ENCODE measurements at regions not wholly inside any gene's neighbourhood (a gene's known extent, or its start where the extent isn't known, plus 50 kb on each side); places are given as distances from the start of the nearest gene placed in this dataset.
"Not testable (repeated sequence)": the region's sequence is repeated elsewhere in the genome, so short reads cannot be mapped to it uniquely, and the experiment has no call there.

DNA sequence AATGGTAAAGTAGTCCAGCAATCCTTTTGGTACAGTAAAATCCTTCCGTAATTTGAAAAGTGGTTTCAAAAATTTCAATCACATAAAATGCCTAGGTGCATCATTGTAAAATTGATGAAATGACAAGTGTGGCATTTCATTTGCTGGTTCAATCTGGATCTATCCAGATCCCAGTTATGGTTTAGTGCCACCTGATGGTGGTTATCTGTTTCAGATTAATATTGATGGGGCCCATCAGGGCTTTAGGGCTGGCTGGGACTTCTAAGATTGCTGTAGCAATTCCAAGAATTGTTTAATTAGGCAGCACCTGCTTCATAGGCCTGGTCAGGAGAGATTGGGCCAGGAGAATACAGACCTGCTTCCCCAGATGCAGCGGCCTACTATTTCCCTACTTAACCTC, 55.5 kb upstream of the PIK3C3 start:
- peak in 1 of 3 experiments; percentile 19 for DNase-seq

DNA sequence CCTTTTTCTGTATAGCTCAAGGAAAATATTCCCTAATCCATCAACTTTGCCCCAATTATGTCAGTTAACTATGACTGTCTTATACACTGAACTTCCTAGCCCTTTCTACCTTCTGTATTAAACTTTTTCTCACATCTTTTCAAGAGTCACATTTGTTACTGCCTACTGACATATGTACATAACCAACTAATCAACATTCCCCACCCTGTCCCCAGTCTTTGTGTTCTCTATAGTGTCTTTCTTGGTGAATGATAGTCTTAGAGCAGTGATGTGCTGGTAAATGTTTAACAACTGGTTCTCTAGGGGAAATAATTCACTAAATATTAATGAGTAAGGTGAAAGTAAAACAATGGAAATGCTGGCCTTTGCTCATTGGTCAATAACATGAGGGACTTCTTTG, 61.6 kb upstream of the PIK3C3 start:
- no peak for DNase-seq

GRCh38 chr18:41887100-41887499, 67.9 kb upstream of the PIK3C3 start:
- no peak for DNase-seq

GRCh38 chr18:41886126-41886807, 68.8 kb upstream of the PIK3C3 start:
- no peak for DNase-seq

DNA sequence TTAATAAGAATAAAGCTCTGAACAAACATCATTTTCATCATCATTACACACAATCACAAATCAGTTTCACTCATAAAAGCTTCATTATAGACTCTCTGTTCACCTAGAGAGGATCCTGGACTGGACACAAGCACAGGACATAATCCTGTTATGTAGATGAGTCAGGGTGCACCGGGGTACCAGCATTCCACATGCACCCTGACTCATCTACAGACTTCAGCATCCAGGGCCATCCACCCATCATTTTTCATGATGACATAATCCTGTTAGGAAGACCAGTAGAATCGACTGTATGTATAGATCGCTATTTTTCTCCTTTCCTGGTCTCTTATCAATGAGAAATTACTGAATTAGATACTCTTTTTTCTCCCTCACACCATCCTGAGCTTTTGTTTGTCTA, 73.7 kb upstream of the PIK3C3 start:
- DNase-seq: no peak

DNA sequence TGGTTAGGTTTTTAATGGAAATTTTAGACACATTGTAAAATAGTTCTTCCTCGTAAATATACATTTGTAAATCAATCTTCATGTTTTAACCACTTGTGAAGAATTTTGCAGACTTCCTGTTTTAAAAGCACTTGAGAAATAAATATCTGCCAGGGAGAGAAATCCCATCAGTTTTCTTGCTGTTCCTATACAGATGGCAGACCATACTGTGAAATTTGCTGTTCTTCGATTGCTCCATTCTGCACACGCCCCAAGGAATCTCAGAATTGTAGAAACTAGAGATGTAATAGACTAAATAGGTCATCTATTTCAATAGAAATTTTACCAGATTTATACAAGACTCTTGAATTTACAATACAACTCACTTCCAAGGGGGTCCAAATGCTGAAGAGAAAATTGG, 75.8 kb upstream of the PIK3C3 start:
- DNase-seq: no peak

- DNase-seq: no peak
Measured at GRCh38 chr18:41875094-41875780, 79.8 kb upstream of the PIK3C3 start.

DNA sequence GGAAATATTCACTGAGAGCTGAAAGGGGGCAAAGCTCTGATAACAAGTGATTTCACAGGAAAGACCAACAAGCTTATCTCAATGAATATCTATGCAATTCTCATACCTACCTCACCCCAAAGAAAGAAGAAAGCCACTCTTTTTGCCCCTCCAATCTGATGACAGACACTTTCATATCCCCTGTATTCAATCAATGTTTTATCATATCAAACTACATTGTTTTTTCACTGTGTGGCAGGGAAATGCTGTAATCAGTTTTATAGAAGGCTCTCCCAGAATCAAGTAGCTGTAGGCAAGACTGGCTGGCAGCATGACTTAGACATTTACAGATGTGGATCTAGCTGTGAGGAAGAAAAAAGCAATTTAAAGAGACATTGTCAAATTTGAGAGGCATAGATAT, 81.3 kb upstream of the PIK3C3 start:
- no peak for DNase-seq

GRCh38 chr18:41872206-41872605, 82.8 kb upstream of the PIK3C3 start:
- DNase-seq: no peak

GRCh38 chr18:41871229-41872000, 83.6 kb upstream of the PIK3C3 start:
- DNase-seq: no peak

- peak in 1 of 3 experiments; percentile 26 for DNase-seq
Measured at GRCh38 chr18:41870817-41871216, 84.2 kb upstream of the PIK3C3 start.

DNA sequence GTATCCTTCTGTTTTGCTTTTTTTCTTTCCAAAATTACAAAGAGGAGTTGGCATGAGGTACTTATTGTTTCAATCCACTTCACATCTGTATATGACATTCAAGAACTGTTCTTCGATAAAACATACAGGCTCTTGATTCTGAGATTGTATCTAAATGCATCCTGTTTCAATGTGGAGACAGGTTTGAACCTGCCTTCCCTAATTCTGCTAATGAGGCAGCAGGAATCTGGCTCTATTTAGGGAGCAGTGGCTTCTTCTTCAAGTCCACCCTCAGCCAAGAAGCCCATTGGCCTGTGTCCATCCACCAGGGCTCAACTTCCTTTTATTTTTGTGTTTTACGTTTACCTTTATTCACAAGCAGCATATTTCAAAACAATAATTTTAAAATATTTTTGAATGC, 84.8 kb upstream of the PIK3C3 start:
- peak in 1 of 3 experiments; percentile 15 for DNase-seq

DNA sequence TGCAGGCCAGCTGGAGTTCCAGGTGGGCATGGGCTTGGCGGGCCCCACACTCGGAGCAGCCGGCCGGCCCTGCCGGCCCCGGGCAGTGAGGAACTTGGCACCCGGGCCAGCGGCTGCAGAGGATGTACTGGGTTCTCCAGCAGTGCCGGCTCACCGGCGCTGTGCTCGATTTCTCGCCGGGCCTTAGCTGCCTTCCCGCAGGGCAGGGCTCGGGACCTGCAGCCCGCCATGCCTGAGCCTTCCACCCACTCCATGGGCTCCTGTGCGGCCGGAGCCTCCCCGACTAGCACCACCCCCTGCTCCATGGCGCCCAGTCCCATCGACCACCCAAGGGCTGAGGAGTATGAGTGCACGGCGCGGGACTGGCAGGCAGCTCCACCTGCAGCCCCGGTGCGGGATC, 89.2 kb upstream of the PIK3C3 start:
- DNase-seq: not testable (repeated sequence)

GRCh38 chr18:41864216-41864615, 90.8 kb upstream of the PIK3C3 start:
- DNase-seq: no peak

- no peak for DNase-seq
Measured at GRCh38 chr18:41862921-41863320, 92.1 kb upstream of the PIK3C3 start.

DNA sequence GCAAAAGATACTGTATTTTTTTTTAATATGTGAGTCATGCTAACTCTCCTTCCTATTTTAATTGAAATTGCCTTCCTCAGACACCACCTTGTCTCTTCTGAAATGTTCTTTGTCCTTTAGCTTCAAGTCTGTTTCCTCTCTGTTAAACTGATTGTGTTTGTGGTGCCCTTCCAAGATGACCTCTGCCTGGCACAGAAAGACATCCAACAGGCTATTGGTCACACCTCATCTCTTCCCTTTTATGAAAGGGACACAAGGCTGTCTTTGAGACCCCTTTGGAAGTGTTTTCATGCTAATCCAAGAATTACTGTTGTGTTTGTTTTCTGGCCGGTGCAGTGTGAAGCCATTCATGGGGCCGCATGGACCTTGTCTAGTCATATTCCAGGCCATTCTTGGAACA, 94.0 kb upstream of the PIK3C3 start:
- no peak for DNase-seq

GRCh38 chr18:41858761-41859555, 96.1 kb upstream of the PIK3C3 start:
- DNase-seq: no peak

- no peak for DNase-seq
Measured at GRCh38 chr18:41853280-41853679, 101.8 kb upstream of the PIK3C3 start.

GRCh38 chr18:41850781-41851180, 104.3 kb upstream of the PIK3C3 start:
- DNase-seq: peak in 1 of 3 experiments; percentile 11

GRCh38 chr18:41849632-41850031, 105.4 kb upstream of the PIK3C3 start:
- peak in 1 of 3 experiments; percentile 51 for DNase-seq

GRCh38 chr18:41845563-41845962, 109.5 kb upstream of the PIK3C3 start:
- no peak for DNase-seq

GRCh38 chr18:41842886-41843285, 112.1 kb upstream of the PIK3C3 start:
- no peak for DNase-seq

Measured in NCI-H1417 (cell line).